GM21447 (cell line): ENCODE measurements at regions not wholly inside any gene's neighbourhood (a gene's known extent, or its start where the extent isn't known, plus 50 kb on each side); places are given as distances from the start of the nearest gene placed in this dataset.

Experiments used
- ATAC-seq: cut with Tn5 transposase; IDR thresholded peaks from one replicate; pipeline ENCODE4 v1.9.1; 2021; ENCODE audit not compliant: unreplicated experiment

DNA sequence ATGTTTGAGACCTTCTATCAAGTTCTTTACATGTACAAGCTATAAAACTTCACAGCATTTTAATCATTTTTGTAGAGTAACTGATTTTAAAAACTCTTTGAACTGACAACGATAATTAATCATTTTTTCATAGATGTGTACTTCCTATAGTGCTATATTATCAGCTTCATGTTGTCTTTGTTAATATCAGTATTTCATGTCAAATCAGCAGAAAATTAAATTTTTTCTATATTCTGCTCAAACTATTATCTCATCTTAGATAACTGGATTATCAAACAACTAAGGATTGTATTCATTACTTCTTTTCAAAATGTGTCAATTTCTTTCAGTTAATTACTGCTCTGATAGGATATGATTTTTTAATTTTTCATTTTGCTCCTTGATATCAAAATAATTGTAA, 214.6 kb upstream of the RGS18 start:
- ATAC-seq, result no peak

DNA sequence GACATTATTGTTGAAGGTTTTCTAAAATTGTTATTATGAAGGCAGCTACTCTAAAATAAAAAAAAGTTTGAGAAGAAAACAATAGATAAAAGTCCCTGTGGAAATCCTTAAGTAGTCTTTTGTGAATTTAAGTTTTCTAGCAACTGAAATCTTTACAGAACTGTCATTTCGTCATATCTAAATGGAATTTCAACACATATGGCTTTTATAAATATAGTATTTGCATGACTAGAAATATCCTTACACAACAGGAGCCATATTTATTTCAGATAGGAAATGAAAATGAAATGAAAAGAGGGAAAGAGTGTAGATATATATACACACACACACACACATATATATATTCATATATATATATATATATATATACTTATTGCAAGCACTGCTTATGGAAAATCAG, 204.7 kb upstream of the RGS18 start:
- ATAC-seq, result no peak

DNA sequence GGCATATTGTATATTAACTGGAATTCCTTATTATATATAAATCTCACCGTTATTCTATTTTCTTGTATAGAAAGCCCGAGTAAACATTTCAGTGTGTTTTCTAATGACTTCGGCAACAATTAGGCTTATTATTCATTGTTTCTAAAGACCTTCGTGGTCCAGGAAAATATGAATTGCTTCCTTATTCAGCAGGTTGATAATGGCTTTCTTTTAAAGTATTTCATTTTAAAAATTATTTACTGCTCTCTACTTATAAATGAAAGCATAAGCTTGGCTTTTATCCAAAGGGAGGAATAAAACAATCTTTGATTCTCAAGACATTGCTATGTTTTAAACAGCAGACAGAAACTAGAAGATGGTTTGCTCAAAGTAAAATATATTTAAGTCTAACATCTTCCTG, 198.4 kb upstream of the RGS18 start:
- no peak for ATAC-seq

DNA sequence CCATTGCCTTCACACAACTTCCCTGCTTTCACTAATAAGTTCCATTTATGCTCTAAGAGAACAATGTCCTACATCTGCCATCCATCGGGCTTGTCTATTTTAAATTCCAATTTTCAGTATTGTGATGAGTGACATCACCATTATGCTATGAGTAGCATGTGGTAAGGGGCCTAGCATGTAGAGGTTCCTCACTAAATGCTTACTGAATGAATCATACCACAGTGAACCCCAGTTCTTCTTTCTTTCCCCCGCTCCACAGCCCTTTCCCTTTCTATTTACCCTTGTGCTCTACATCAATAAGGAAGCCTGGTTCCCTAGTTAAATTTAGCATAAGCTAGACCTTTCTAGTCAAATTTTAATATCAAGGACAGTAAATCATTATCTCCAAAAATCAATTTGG, 195.0 kb upstream of the RGS18 start:
- ATAC-seq, result no peak

DNA sequence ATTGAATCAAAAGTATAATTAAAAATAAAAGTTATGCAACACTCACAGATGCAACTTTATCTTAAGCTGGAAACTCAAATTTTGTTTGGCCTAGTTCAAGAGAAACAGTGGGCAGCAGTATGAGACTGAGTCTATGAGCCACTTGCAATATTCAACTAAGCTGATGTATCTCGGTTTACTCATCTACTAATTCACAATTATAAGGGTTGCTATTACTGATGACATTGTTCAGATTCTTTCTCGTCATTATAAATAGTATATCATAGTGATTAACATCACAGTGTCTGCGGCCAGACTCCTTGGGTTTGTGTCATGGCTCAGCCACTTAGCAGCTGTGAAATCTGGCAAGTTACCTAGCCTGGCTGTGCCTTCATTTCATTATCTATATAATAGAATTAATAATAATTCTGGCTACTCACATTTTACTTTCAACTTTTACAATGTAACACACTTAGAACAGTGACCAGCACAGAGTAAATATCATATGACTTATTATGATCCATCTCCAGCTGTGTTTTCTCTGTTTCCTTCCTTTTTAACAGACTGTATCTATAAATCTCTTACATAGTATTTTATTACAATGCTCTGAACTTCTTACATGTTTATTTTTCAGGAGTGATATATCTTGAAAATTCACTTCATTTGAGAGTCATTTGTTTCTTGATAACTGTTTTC, 194.3 kb upstream of the RGS18 start:
- ATAC-seq, result no peak

DNA sequence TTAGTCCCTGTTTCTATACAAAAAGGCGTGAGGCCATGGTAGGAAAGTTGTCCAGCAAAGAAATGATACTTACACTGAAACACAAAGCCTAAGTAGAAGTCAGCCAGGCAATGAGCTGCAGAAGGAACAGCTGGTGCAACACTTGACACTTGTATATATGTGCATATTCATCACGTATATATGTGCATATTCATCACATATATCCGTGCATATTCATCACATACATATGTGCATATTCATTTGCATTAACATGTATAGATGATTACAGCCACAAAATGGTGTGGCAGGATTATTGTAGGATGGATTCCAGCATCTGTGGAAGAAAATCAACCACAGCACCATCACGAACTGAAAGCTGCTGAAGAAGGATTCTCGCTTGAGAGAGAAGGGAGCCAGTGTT, 189.0 kb upstream of the RGS18 start:
- ATAC-seq, result no peak

DNA sequence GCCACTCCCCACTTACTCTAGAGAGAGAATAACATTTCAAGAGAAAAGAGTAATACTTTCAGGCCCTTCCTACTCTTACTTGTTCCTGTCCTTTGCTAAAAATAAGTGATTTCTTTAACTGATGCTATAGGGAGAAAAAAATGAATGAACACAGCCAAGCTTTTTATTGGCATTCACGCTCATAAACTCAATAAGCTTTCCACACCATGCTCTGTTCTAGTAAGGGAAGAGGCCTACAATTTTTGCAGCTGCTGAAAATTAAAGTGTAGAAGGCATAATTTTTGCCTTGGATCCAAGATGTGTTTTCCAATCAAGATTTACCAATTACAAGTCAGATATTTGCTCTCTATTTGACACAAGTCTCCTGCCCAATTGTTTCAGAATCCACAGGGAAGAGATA, 188.1 kb upstream of the RGS18 start:
- ATAC-seq, result no peak

DNA sequence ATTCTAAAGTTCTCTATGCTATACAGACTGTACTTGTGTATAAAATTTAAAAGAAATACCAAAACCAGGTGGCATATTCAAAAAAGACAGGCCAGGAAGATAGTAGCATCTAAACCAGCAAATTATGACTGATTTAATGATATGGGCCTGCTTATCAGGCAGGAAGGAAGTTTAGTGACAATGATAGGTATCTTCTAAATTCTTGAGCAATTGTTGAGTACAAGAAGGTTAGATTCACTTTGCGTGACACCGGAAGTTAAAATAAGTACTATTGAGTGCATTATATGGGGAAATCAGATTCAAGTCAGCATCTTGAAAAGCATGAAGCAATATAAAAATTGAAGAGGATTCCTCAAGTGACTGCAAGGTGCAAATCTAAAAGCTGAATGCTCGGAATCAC, 186.8 kb upstream of the RGS18 start:
- no peak for ATAC-seq

DNA sequence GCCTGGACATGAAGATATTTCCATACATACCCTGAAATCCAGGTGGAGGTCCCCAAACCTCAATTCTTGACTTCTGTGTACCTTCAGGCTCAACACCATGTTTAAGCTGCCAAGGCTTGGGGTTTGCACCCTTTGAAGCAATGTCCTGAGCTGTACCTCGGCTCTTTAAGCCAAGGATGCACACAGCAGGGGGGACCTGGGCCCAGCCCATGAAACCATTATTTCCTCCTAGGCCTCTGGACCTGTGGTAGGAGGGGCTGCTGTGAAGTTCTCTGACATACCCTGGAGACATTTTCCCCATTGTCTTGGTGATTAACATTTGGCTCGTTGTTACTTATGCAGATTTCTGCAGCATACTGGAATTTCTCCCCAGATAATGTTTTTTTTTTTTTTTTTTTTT, 184.3 kb upstream of the RGS18 start:
- ATAC-seq, result no peak

DNA sequence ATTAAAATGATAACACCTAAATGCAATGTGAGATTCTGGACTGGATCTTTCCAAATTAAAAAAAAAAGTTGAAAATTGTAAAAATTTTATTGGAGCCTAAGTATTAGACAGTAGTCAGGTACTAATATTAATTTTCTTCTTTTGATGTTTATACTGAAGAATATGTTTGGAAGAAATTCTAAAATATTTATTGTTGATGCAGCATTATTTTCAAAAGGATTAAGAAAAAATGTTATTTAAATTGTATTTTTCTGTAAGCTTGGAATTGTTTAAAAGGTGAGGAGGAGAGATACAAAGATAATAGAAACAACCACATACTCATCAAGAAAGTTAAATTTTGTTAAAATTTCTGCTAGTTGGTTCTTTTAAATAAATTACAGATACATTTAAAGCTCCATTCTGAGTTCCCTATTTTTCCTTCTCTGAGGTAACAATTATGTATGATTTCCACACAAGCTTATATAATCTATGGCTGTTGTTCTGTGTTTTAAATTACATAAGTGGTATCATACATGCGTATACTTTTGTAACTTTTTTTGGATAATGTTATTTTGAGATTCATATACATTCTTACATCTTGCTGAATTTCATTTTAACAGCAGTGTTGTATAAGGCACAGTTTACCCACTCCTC, 180.3 kb upstream of the RGS18 start:
- ATAC-seq, result no peak

DNA sequence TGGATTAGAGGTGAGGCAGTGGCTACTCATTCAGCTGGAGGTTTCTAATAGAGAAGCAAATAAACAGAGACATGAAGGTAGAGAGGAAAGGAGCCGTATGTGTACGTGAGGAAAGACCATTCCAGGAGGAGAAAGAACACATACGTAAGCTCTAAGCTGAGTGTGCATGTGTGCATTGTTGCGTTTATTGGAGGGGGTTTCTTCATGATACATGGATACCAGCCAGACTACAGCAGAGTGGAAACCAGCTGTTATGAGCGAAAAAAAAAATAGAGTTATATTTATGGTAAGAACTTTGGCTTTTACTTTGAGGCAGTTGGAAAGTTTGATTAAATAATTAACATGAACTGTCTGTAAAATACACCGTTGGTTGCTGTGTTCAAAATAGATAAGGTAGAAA, 173.4 kb upstream of the RGS18 start:
- no peak for ATAC-seq

DNA sequence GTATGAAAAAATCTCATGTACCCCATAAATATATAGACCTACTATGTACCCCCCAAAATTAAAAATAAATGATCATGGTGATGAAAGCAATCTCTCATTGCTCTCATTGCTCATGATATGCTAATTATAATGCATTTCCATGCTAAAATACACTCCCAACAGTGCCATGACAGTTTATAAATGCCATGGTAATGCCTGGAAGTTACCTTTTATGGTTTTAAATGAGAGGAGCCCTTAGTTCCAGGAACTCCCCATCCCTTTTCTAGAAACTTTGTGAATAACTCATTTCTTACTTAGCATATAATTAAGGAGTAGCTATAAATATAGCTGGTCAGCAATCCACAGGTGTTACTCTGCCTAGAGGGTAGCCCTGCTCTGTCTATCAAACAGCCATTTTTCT, 166.1 kb upstream of the RGS18 start:
- ATAC-seq, result no peak

DNA sequence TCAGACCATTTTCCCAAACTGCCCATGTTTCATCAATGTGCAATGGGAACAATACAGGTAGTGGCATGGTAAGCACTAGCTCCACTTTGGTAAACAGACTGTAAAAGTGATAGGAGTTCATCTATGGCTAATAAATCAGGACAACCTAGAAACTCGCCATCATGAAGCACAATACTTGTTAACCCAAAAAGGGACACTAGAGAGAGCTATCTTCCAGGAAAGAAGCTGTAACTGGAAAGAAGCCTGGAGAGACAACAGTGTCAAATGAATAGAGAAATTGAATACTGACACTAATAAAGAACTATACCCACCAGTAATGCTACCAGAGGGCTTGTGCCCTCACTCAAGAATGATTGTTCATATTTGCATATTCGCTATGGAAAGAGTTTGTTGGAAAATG, 164.7 kb upstream of the RGS18 start:
- no peak for ATAC-seq

DNA sequence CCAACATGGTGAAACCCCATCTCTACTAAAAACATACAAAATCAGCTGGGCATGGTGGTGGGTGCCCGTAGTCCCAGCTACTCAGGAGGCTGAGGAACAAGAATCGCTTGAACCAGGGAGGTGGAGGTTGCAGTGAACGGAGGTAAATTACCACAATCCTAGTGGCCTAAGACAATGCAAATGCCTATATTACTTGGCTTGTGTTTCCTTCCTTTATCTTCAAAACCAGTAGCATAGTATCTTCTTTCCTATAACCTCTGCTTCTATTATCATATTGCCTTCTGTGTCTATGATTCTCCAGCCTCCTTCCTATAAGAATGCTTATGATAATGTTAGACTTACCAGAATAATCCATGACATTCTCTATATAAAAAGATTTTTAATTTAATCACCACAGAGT, 156.2 kb upstream of the RGS18 start:
- ATAC-seq, result no peak

DNA sequence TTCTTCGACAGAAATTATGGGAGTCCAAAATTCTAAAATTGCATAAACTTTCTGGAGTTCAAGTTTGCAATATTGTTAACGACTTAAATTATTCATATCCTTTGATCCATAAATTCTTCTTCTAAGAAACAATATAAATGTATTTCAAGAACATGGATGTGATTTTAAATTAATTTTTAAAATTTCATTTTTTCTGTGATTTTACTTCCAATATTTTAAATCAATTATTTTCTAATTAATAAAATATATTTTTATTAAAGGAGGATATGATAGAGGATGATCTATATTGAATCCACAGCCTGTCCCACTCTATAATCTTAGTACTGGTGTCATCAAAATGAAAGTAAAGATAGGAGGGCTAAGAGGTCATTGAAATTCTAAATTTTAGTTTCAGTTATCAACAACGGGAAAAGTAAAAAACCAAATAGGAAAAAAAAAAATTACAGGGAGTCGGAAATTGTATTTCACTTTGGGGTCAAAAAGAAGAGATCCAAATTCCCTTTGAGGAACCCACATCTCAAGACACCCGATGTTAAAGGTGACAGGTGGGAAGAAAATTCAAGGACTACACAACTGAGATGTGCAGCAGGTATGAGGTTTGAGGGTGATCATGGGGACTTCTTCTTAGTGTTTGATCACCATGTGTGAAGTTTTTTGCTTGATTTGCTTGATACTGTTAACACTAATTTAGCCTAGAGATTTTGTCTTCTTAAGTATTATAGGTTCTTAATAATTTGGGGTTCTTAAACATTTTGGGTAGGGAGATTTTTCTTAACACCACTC, 154.8 kb upstream of the RGS18 start:
- no peak for ATAC-seq

DNA sequence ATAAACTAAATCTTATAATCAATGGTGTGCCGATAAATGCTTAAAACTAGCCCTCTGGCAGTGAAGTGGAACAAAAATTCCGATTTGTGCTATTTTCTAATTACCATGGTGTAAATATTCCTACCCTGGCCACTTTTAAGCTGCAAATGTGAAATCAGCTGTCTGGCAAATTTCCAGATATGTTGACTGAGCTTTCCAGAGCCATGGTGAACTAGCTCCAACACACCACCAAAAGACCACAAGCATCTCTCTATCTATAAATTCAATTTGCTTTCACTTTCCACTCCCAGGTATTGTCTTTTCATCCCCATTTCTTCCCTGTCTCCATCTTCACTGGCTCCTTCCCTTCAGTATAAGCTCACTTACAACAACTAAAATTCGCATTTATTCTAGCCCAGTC, 152.3 kb upstream of the RGS18 start:
- no peak for ATAC-seq

DNA sequence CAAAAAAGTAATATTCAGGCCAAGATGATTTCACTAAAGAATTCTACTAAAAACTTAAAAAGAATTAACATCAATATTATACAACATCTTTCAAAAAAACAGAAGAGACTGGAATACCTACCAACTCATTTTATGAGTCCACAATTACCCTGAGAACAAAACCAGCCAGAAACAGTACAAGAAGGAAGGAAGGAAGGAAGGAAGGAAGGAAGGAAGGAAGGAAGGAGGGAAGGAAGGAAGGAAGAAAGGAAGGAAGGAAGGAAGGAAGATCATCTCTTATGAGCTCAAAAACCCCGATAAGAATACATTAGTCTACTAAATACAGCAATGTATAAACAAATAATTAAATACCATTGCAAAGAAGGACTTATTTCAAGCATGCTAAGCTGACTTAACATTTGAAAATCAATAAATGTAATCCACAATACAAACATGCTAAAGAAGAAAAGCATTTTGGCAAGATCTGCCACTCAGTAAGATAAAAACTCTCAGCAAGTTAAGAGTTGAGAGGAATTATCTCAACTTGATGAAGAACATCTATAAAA, 149.9 kb upstream of the RGS18 start:
- ATAC-seq, result no peak

DNA sequence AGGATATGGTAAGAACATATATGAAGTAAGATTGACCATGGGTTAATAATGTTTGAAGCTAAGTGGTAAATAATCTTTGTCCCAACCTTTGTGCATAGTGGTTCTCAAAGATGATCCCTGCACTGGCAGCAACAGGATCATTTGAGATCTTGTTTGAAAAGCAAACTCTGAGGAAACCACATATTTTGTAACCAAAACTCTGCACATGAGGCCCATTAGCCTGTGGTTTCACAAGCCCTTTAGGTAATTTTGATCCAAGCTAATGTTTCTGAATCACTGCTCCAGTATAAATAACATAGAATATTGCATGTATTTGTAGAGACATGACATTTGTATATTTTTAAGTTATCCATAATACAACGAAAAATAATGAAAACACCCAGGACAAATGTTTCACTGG, 147.9 kb upstream of the RGS18 start:
- ATAC-seq, result no peak

DNA sequence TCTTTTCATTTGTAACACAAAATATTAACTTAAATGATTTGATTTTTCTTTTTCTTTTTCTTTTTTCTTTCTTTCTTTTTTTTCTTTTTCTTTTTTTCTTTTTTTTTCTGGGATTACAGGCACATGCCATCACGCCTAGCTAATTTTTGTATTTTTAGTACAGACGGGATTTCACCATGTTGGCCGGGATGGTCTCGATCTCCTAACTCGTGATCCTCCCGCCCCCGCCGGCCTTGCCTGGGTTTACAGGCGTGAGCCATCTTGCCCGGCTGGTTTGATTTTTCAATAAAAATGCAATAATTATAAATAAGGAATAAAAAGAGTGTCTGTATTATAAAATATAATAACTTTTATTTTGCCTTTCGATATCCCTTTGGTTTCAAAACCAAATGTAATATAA, 146.7 kb upstream of the RGS18 start:
- ATAC-seq, result no peak

DNA sequence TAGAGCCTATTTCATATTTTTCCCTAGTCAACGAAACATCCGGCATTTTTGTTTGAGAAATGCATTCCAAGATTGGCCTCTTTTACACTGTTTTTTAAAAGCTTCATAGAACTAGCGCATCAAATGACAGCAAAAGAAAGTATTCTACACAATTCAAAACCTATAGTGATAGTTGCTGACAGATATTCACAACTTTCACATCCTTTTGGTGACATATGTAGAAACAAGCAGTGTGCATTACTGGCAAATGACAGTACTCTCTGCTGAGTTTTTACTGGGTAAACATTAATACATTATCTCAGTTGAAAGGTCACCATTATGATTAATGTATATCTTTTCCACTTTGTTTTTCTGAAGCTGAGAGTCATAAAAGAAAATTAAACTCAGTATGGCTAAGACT, 135.4 kb upstream of the RGS18 start:
- ATAC-seq, result no peak

DNA sequence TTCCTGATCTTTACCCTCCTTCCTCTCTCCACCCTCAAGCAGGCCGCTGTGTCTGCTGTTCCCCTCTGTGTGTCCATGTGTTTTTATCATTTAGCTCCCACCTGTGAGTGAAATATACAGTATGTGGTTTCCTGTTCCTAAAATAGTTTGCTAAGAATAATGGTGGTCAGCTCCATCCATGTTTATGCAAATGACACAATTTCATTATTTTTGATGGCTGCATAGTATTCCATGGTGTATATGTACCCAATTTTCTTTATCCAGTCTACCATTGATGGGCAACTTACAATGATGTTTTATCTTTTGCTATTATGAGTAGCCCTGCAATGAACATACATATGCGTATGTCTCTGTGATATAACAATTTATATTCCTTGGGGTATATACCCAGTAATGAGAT, 133.4 kb upstream of the RGS18 start:
- no peak for ATAC-seq

DNA sequence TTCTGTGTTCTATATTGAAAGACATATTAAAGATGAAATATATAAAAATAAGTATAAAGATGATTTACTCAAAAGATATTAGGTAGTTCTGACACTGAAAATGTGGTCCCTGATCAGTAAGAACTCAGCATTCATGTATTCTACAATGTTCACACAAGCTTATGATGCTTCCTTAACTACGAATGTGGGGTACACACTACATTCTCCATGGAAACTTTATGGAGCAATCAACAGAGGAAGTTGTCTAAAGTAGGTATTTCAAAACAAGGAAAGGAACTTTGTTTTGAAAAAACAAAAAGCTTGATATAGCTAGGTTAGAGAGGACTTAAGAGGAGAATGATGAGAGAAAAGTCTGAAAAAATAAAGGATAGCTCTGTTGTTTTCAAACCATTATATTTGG, 119.7 kb upstream of the RGS18 start:
- no peak for ATAC-seq
